OCI-LY1 (cell line): ENCODE measurements at regions not wholly inside any gene's neighbourhood (a gene's known extent, or its start where the extent isn't known, plus 50 kb on each side); places are given as distances from the start of the nearest gene placed in this dataset.

Experiments
- H2AFZ ChIP-seq: fragments of 200-600 bp; sonication (generic), shearing (Covaris generic); 2 replicates; pipeline ENCODE4 v1.6.0; 2014; ENCODE audit warnings: antibody characterized with exemption, mild to moderate bottlenecking, low read length
- H3F3A ChIP-seq: fragments of 200-600 bp; sonication (generic), shearing (Covaris generic); 2 replicates; pipeline ENCODE4 v1.6.0; 2014; ENCODE audit warnings: mild to moderate bottlenecking, antibody characterized with exemption, low read length, moderate library complexity; ENCODE audit not compliant: insufficient read depth
- H3K27ac ChIP-seq: fragments of 200-600 bp; sonication (generic); 2 replicates; pipeline ENCODE4 v1.5.1; 2014; ENCODE audit warnings: low read length, mixed run types, mild to moderate bottlenecking, low read depth; ENCODE audit not compliant: poor library complexity, severe bottlenecking
- H3K27me3 ChIP-seq: fragments of 200-600 bp; sonication (generic); 2 replicates; pipeline ENCODE4 v1.6.0; 2014; ENCODE audit warnings: antibody characterized with exemption, mild to moderate bottlenecking, low read length, moderate library complexity; ENCODE audit not compliant: insufficient read depth
- H3K36me3 ChIP-seq: fragments of 200-600 bp; sonication (generic); 2 replicates; pipeline ENCODE4 v1.6.1; 2014; ENCODE audit warnings: mild to moderate bottlenecking, antibody characterized with exemption, low read length, moderate library complexity, mixed read lengths; ENCODE audit not compliant: insufficient read depth
- H3K4me1 ChIP-seq: fragments of 200-600 bp; sonication (generic); 2 replicates; pipeline ENCODE4 v1.5.1; 2014; ENCODE audit warnings: mild to moderate bottlenecking, low read length, moderate library complexity; ENCODE audit not compliant: insufficient read depth, severe bottlenecking
- H3K4me2 ChIP-seq: fragments of 200-600 bp; sonication (generic), shearing (Covaris generic); 2 replicates; pipeline ENCODE4 v1.6.1; 2014; ENCODE audit warnings: low read length
- H3K4me3 ChIP-seq: fragments of 200-600 bp; sonication (generic); 2 replicates; pipeline ENCODE4 v1.5.1; 2014; ENCODE audit warnings: low read length, low read depth, mild to moderate bottlenecking, mixed read lengths; ENCODE audit not compliant: poor library complexity, severe bottlenecking
- H3K79me2 ChIP-seq: fragments of 200-600 bp; shearing (Covaris generic); 2 replicates; pipeline ENCODE4 v1.6.1; 2016; ENCODE audit warnings: mixed run types, low read length, mixed read lengths; ENCODE audit not compliant: insufficient read depth
- H3K9ac ChIP-seq: fragments of 200-600 bp; sonication (generic), shearing (Covaris generic); 2 replicates; pipeline ENCODE4 v1.6.1; 2014; ENCODE audit warnings: mild to moderate bottlenecking, low read length, mixed read lengths
- H3K9me2 ChIP-seq: fragments of 200-600 bp; sonication (generic), shearing (Covaris generic); 2 replicates; pipeline ENCODE4 v1.6.1; 2014; ENCODE audit warnings: low read depth, mild to moderate bottlenecking, low read length, mixed read lengths
- H3K9me3 ChIP-seq: fragments of 200-600 bp; shearing (Covaris generic); 2 replicates; pipeline ENCODE4 v1.6.1; 2014; ENCODE audit warnings: low read length, mixed read lengths
- H4K20me1 ChIP-seq: fragments of 200-600 bp; sonication (generic), shearing (Covaris generic); 2 replicates; pipeline ENCODE4 v1.6.0; 2016; ENCODE audit warnings: mild to moderate bottlenecking, low read length; ENCODE audit not compliant: insufficient read depth
- CTCF ChIP-seq: fragments of 200-600 bp; sonication (generic), shearing (Covaris generic); IDR thresholded peaks from 2 replicates; pipeline ENCODE4 v1.5.1; 2017; ENCODE audit warnings: mild to moderate bottlenecking, antibody characterized with exemption, low read length, moderate library complexity, mixed read lengths
- EZH2 ChIP-seq: fragments of 200-600 bp; sonication (generic), shearing (Covaris generic); IDR thresholded peaks from 2 replicates; pipeline ENCODE4 v1.8.0; 2017; ENCODE audit warnings: borderline replicate concordance, mixed run types, mild to moderate bottlenecking, antibody characterized with exemption, low read length, moderate library complexity, mixed read lengths

- Histone ChIP-seq H3K27me3 (no peaks in the 10 kb centered on the region), H4K20me1 (no peaks in the 10 kb centered on the region), H3K4me1 (no peaks in the 10 kb centered on the region), H3K79me2 (no peaks in the 10 kb centered on the region), H3K36me3 (no peaks in the 10 kb centered on the region), H3K27ac (no peak overlapping the region), H3K9me3 (no peaks in the 10 kb centered on the region), H3K9me2 (no peaks in the 10 kb centered on the region), H3K4me2 (no peak overlapping the region), H3K9ac (no peak overlapping the region), H2AFZ (no peak overlapping the region), H3F3A (no peaks in the 10 kb centered on the region), H3K4me3 (no peak overlapping the region)
- TF ChIP-seq CTCF: no peak
- no peak for TF ChIP-seq EZH2
Measured at GRCh38 chr15:87135109-87135508, 1055.4 kb downstream of the AGBL1 start.

DNA sequence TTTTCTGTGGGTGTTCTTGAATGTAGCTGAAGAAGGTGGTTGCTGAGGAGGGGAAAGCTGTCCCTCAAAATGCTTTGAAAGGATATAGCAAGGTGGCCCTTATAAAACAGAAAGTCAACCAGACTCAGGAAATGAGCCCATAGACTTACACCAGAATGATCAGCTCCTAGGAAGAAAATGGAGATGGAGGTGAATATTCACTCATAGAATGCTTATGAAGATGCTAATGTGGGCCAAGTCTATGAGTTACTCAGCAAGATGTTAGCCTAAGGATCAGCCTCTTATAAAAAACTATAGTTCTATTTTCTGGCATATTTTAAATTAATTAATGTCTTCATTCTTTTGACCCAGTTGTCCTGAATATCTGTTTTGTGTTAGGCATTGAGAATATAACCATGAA is 1054.0 kb downstream of the AGBL1 start:
- no peak overlapping the region for H3K27ac ChIP-seq
- no peaks in the 10 kb centered on the region for H3K27me3 ChIP-seq
- TF ChIP-seq EZH2: no peak
- no peak for TF ChIP-seq CTCF
- no peaks in the 10 kb centered on the region for H3K9me2 ChIP-seq
- H3K4me2 ChIP-seq: no peak overlapping the region
- H2AFZ ChIP-seq: no peak overlapping the region
- no peaks in the 10 kb centered on the region for H3F3A ChIP-seq
- no peaks in the 10 kb centered on the region for H3K4me1 ChIP-seq
- no peaks in the 10 kb centered on the region for H4K20me1 ChIP-seq
- H3K79me2 ChIP-seq: no peaks in the 10 kb centered on the region
- no peaks in the 10 kb centered on the region for H3K9me3 ChIP-seq
- no peaks in the 10 kb centered on the region for H3K36me3 ChIP-seq
- no peak overlapping the region for H3K4me3 ChIP-seq
- H3K9ac ChIP-seq: no peak overlapping the region

DNA sequence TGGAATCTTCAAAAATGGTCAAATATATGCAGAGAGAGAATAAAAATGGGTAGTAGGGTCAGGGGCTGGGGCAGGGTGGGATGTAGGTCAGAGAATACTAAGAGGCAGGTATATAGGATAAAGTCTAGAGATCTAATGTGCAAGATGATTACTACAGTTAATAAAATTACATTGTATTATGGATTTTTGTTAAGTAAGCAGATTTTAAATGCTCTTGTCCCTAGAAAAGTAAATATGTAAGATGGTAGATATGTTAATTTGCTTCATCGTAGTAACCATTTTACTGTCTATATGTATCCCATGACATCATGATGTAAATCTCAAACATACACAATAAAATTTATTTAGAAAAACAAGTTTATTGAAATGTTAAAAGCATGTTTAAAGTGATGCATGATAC is 1051.4 kb downstream of the AGBL1 start:
- Histone ChIP-seq H3K4me3 (no peak overlapping the region), H4K20me1 (no peaks in the 10 kb centered on the region), H3K27me3 (no peaks in the 10 kb centered on the region), H3K9me2 (no peaks in the 10 kb centered on the region), H3K79me2 (no peaks in the 10 kb centered on the region), H3F3A (no peaks in the 10 kb centered on the region), H3K36me3 (no peaks in the 10 kb centered on the region), H3K9me3 (no peaks in the 10 kb centered on the region), H3K4me2 (no peak overlapping the region), H3K4me1 (no peaks in the 10 kb centered on the region), H3K9ac (no peak overlapping the region), H3K27ac (no peak overlapping the region), H2AFZ (no peak overlapping the region)
- TF ChIP-seq EZH2 (no peak), CTCF (no peak)
